Esophagus muscularis mucosa (tissue), 4 donors: ENCODE measurements at regions not wholly inside any gene's neighbourhood (a gene's known extent, or its start where the extent isn't known, plus 50 kb on each side); places are given as distances from the start of the nearest gene placed in this dataset.

Experiments
- DNase-seq: peaks from one replicate; pipeline ENCODE4 v3.0.0-alpha.2; 2017; ENCODE audit errors: extremely low spot score
- H3K27ac ChIP-seq, 4 donors: fragments of 200-600 bp; sonication (generic); replicated peaks in 1 of 4; 1 replicate in 3 of 4; 2 replicates in 1 of 4; pipeline ENCODE4 v1.5.1; 2016 to 2019; ENCODE audit warnings: mild to moderate bottlenecking in 1 of 4
- H3K27me3 ChIP-seq, 4 donors: fragments of 200-600 bp; sonication (generic); one replicate each; pipeline versions ENCODE4 v1.5.1 to v1.6.0; 2016 to 2019
- H3K36me3 ChIP-seq, 4 donors: fragments of 200-600 bp; sonication (generic); one replicate each; pipeline ENCODE4 v1.5.1; 2016 to 2019
- H3K4me1 ChIP-seq, 4 donors: fragments of 200-600 bp; sonication (generic); one replicate each; pipeline ENCODE4 v1.5.1; 2016 to 2019
- H3K4me3 ChIP-seq, 4 donors: fragments of 200-600 bp; sonication (generic); 1 replicate in 2 of 4; 2 replicates in 2 of 4; pipeline ENCODE4 v1.5.1; 2016 to 2019; ENCODE audit warnings: mild to moderate bottlenecking in 4 of 4, moderate library complexity in 1 of 4
- H3K9me3 ChIP-seq, 4 donors: fragments of 200-600 bp; sonication (generic); 1 replicate in 3 of 4; 2 replicates in 1 of 4; pipeline ENCODE4 v1.5.1; 2016 to 2019
- EP300 ChIP-seq: sonication (generic); formaldehyde crosslinking; IDR thresholded peaks from one replicate; pipeline ENCODE4 v1.6.1; 2017; ENCODE audit warnings: antibody characterized with exemption
- POLR2A ChIP-seq: fragments of 450-650 bp; IDR thresholded peaks from one replicate; pipeline ENCODE4 v1.6.1; 2017; ENCODE audit warnings: antibody characterized with exemption, moderate library complexity, mild to moderate bottlenecking, low read depth
- POLR2AphosphoS5 ChIP-seq, 2 donors: sonication (generic); formaldehyde crosslinking; IDR thresholded peaks; one replicate each; pipeline ENCODE4 v1.6.1; 2017; ENCODE audit warnings: antibody characterized with exemption in 2 of 2
- WGBS: methylation state at CpG from one replicate; pipeline ENCODE4 v1.1.5; 2018; 5-methylcytosine and 5-hydroxymethylcytosine counted together
- intact Hi-C: fragments of 100-400 bp; cut with DNase I; formaldehyde crosslinking; loops from one replicate; pipeline ENCODE4 v1.15.1; 2023
- TF ChIP-seq, protein P1 (sequence below), 3 experiments: fragments of 200-600 bp in 2 of 3; fragments of 450-650 bp in 1 of 3; sonication (generic) in 2 of 3; IDR thresholded peaks; one replicate each; pipeline ENCODE4 v1.5.1; 2017 to 2019; ENCODE audit warnings: antibody characterized with exemption in 3 of 3, mild to moderate bottlenecking in 2 of 3, moderate library complexity in 1 of 3

DNA sequence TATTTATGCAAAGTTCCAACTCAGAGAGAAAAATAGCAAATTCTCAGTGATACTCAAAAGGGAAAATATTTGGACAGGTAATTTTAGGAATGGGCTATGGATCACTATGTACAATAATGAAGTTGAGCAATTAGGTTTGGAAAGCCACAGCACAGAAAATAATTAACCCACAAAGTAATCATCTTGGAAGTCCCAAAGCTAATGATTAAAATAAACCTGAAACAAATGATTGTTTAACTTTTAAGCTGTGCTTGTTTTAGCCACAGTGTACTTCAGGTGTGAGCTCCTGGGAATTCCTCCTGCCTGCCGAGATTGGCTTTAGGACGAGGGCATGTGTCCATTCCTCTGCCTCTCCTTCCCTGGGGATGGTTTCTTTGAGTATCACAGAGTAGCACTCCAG, 403.9 kb downstream of the ZSWIM6 start:
- WGBS: 91% methylated on average over 2 of the region's 2 CpGs
- peaks cover 0 to 17% (median 16%) of the 10 kb centered on the region in 4 donors for H3K4me1 ChIP-seq
- H3K27me3 ChIP-seq: no peaks in the 10 kb centered on the region
- H3K9me3 ChIP-seq: no peaks in the 10 kb centered on the region
- intact Hi-C loops: no loop called here
- H3K4me3 ChIP-seq: no peak overlapping the region
- no peak for TF ChIP-seq EP300
- no peak for TF ChIP-seq POLR2A
- TF ChIP-seq, protein P1, sequence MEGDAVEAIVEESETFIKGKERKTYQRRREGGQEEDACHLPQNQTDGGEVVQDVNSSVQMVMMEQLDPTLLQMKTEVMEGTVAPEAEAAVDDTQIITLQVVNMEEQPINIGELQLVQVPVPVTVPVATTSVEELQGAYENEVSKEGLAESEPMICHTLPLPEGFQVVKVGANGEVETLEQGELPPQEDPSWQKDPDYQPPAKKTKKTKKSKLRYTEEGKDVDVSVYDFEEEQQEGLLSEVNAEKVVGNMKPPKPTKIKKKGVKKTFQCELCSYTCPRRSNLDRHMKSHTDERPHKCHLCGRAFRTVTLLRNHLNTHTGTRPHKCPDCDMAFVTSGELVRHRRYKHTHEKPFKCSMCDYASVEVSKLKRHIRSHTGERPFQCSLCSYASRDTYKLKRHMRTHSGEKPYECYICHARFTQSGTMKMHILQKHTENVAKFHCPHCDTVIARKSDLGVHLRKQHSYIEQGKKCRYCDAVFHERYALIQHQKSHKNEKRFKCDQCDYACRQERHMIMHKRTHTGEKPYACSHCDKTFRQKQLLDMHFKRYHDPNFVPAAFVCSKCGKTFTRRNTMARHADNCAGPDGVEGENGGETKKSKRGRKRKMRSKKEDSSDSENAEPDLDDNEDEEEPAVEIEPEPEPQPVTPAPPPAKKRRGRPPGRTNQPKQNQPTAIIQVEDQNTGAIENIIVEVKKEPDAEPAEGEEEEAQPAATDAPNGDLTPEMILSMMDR (IDR thresholded peaks at IDR 0.05): no peak
- no peak for TF ChIP-seq POLR2AphosphoS5 (IDR thresholded peaks at IDR 0.05)
- no peak for DNase-seq
- no peaks in the 10 kb centered on the region for H3K36me3 ChIP-seq
- H3K27ac ChIP-seq: no peak overlapping the region

DNA sequence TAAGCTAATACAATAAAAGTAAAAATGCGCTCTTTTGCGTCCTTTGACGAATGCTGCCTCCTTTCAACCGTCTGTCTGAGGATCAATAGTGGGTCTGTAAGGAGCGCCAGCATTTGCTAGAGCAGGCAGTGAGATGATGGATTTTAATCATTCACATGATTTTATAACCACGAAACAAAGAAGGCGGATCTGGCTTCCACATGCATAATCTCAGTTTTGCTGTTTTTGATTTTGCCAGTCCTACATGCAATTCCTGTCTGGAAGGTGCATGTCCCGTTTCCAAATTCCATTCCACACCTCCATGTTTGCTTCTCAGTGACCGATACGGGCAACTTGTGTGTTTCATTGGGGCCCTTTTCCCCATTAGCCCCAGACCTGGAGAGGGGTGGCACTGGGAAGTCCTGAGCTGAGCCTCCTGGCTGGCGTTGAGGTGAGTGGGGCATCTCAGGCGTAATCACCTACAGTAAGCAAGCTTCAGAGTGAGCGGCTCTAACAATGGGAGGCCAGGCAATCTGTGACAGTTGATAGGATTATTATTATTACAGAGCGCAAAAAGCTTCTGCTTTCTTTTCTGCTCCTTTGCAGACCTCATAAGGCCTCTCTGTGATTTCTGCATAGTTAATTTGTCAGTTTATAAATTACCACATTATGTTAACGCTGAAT, 405.4 kb downstream of the ZSWIM6 start:
- intact Hi-C loops: no loop called here
- 92% methylated on average over 15 of the region's 15 CpGs for WGBS
- TF ChIP-seq, protein P1 (IDR thresholded peaks at IDR 0.05): no peak
- no peak for TF ChIP-seq POLR2AphosphoS5 (IDR thresholded peaks at IDR 0.05)
- no peak for TF ChIP-seq EP300
- TF ChIP-seq POLR2A: no peak
- Histone ChIP-seq H3K27me3 (no peaks in the 10 kb centered on the region), H3K4me1 (peaks cover 0 to 8% (median 7%) of the 10 kb centered on the region in 4 donors), H3K36me3 (no peaks in the 10 kb centered on the region), H3K9me3 (no peaks in the 10 kb centered on the region), H3K4me3 (no peak overlapping the region), H3K27ac (no peak overlapping the region)
- DNase-seq: peak; percentile 45

DNA sequence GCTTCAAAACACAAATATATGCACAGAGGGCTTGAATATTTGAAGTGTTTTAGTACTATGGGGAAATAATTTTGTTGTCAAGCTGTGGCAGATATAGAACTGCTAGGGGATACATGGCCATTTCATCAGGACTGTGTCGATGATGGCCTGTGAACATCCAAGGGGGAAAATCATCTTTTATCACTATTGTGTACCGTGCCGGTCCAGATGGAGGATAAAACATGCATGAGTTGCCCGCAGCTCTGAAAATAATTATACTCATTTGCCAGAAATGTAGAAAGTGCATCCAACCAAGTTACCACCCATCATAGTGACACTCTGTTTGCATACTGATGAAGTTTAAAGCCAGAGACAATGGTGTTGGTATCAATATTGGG, 405.9 kb downstream of the ZSWIM6 start:
- intact Hi-C loops: no loop called here
- TF ChIP-seq POLR2AphosphoS5 (IDR thresholded peaks at IDR 0.05): no peak
- no peak overlapping the region for H3K27ac ChIP-seq
- H3K27me3 ChIP-seq: no peaks in the 10 kb centered on the region
- H3K4me3 ChIP-seq: no peak overlapping the region
- 96% methylated on average over 4 of the region's 4 CpGs for WGBS
- DNase-seq: peak; percentile 50
- H3K36me3 ChIP-seq: no peaks in the 10 kb centered on the region
- peaks cover 0 to 3% (median 2%) of the 10 kb centered on the region in 4 donors for H3K4me1 ChIP-seq
- H3K9me3 ChIP-seq: no peaks in the 10 kb centered on the region

DNA sequence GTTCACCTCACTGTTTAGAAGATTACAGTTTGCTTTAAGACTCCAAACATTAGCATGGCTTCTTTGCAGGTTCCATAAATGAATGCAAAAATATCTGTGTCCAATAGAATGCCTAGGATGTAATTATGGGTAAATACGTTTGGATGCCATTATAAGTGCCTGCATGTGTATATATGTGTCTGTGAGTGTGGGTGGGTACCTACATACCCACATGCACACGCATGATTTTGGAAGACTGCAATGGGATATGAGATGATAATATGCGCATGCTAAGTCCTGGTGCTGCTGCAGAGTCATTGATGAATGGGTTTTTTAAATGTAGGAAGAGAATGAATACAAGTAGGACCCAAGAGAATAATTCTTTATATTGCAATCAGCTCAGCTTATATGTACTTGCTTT, 406.4 kb downstream of the ZSWIM6 start:
- no peak for DNase-seq
- no peaks in the 10 kb centered on the region for H3K9me3 ChIP-seq
- no peak overlapping the region for H3K27ac ChIP-seq
- WGBS: 94% methylated on average over 3 of the region's 3 CpGs
- intact Hi-C loops: no loop called here
- no peaks in the 10 kb centered on the region for H3K4me1 ChIP-seq
- no peak for TF ChIP-seq POLR2AphosphoS5 (IDR thresholded peaks at IDR 0.05)
- H3K27me3 ChIP-seq: no peaks in the 10 kb centered on the region
- no peaks in the 10 kb centered on the region for H3K36me3 ChIP-seq
- no peak overlapping the region for H3K4me3 ChIP-seq

DNA sequence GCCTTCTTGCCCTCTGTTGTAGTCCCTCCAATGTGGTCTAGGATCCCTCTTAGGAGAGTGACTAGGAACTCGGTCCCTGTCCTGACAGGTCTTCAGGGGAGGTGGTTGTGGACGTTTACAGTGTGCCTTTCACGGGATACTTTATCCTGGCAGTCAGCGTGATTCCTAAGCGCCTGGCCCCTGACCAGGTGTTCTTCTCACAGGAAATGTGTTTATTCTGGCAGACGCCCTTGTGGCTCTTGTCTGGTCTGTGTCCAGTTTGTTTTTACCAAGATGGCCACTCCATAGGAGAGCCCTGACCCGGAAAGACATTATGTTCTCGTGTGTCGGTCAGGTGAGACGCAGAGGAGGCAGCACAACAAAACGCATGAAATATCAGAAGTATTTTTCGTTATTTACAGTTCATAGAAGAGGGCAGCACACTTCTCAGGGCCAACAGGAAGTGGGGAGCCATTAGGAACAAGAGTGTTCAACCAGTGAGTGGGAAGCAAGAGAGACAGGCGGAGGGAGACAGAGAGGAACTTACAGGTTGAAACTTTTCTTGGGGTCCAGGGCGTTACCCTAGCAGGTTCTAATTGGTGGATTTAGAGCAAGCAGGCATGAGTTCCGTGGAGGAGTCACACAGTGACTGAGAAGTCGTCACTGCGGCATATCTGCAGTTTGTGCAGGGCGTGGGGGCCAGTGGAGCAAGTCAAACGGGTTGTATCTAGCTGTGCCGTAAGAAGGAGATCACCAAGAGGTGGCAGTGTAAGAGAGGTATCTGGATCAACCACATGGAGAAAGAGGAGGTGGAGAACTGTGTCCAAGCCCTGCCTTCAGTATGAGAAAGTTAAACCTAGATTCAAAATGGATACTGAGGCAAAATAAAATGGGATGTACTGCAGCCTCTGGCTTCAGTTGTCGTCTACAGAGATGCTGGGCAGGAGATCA, 412.9 kb downstream of the ZSWIM6 start:
- Histone ChIP-seq H3K36me3 (no peaks in the 10 kb centered on the region), H3K4me3 (no peak overlapping the region), H3K27ac (no peak overlapping the region), H3K27me3 (no peaks in the 10 kb centered on the region), H3K9me3 (no peaks in the 10 kb centered on the region), H3K4me1 (no peaks in the 10 kb centered on the region)
- TF ChIP-seq POLR2A (no peak), POLR2AphosphoS5 (IDR thresholded peaks at IDR 0.05) (no peak), EP300 (no peak)
- TF ChIP-seq, protein P1 (IDR thresholded peaks at IDR 0.05): no peak
- intact Hi-C loops: no loop called here
- 82% methylated on average over 19 of the region's 21 CpGs for WGBS
- peak; percentile 75 for DNase-seq
